T-cell (primary cell): ENCODE measurements at regions not wholly inside any gene's neighbourhood (a gene's known extent, or its start where the extent isn't known, plus 50 kb on each side); places are given as distances from the start of the nearest gene placed in this dataset.

Experiments
- ATAC-seq, 4 experiments: fragments of 200-7000 bp in 3 of 4; fragments of 150-1000 bp in 1 of 4; cut with Tn5 transposase; replicated peaks in 1 of 4; 1 replicate in 3 of 4; 2 replicates in 1 of 4; pipeline ENCODE4 v1.10.0; 2021; ENCODE audit warnings: moderate library complexity in 3 of 4, mild to moderate bottlenecking in 2 of 4, moderate number of reproducible peaks in 1 of 4
- CTCF ChIA-PET, 2 donors: fragments of 300-600 bp; sonication (Branson Sonifier 250); formaldehyde crosslinking; loops; one replicate each; lab custom pipeline; 2022; ENCODE audit warnings: antibody characterized with exemption in 2 of 2; lab: Charles Lee
- POLR2A ChIA-PET, 2 donors: fragments of 300-600 bp; sonication (Branson Sonifier 250); formaldehyde crosslinking; loops; one replicate each; lab custom pipeline; 2022; ENCODE audit warnings: antibody characterized with exemption in 2 of 2; lab: Charles Lee
- DNase-seq, 35 experiments: peaks; one replicate each; pipeline versions ENCODE4 v3.0.0 to v3.0.0-alpha.2; 2013 to 2023
- H3K27ac ChIP-seq: one replicate; pipeline ENCODE4 v1.5.1; 2013; ENCODE audit warnings: low read length
- H3K27me3 ChIP-seq, 2 experiments: replicated peaks in 1 of 2; 1 replicate in 1 of 2; 2 replicates in 1 of 2; pipeline versions ENCODE4 v1.6.1 to v1.7.0; 2013; ENCODE audit warnings: low read length in 1 of 2, mixed read lengths in 1 of 2; ENCODE audit not compliant: control insufficient read depth in 2 of 2, insufficient read depth in 2 of 2; ENCODE audit errors: extremely low read depth in 1 of 2
- H3K36me3 ChIP-seq, 2 donors: 1 replicate in 1 of 2; 2 replicates in 1 of 2; pipeline versions ENCODE4 v1.6.1 to v1.7.0; 2013; ENCODE audit warnings: low read length in 1 of 2; ENCODE audit not compliant: control insufficient read depth in 2 of 2, insufficient read depth in 1 of 2; ENCODE audit errors: extremely low read depth in 1 of 2
- H3K4me1 ChIP-seq, 2 experiments: 1 replicate in 1 of 2; 2 replicates in 1 of 2; pipeline versions ENCODE4 v1.6.1 to v1.7.0; 2013; ENCODE audit warnings: low read length in 2 of 2, mixed read lengths in 1 of 2; ENCODE audit not compliant: insufficient read depth in 2 of 2, control insufficient read depth in 1 of 2; ENCODE audit errors: extremely low read depth in 1 of 2
- H3K4me3 ChIP-seq, 2 donors: 1 replicate in 1 of 2; 2 replicates in 1 of 2; pipeline versions ENCODE4 v1.5.1 to v1.7.0; 2013; ENCODE audit warnings: mild to moderate bottlenecking in 2 of 2, low read length in 1 of 2, moderate library complexity in 1 of 2; ENCODE audit not compliant: control insufficient read depth in 1 of 2; ENCODE audit errors: extremely low read depth in 1 of 2
- H3K9me3 ChIP-seq: 2 replicates; pipeline ENCODE4 v1.7.0; 2013
- H3K27ac Mint-ChIP-seq, 2 donors: one replicate each; pipeline ENCODE4 v1.8.0; 2020 to 2021; ENCODE audit warnings: mild to moderate bottlenecking in 2 of 2, mixed read lengths in 2 of 2
- H3K27me3 Mint-ChIP-seq, 2 donors: one replicate each; pipeline ENCODE4 v1.8.0; 2021 to 2022; ENCODE audit warnings: mixed read lengths in 2 of 2
- H3K36me3 Mint-ChIP-seq: one replicate; pipeline ENCODE4 v1.8.0; 2021; ENCODE audit warnings: mixed read lengths
- H3K4me1 Mint-ChIP-seq, 3 donors: one replicate each; pipeline ENCODE4 v1.8.0; 2020 to 2022; ENCODE audit warnings: mixed read lengths in 3 of 3, mild to moderate bottlenecking in 1 of 3
- H3K4me3 Mint-ChIP-seq, 3 donors: one replicate each; pipeline ENCODE4 v1.8.0; 2020 to 2022; ENCODE audit warnings: mild to moderate bottlenecking in 3 of 3, mixed read lengths in 3 of 3, moderate library complexity in 3 of 3
- H3K9me3 Mint-ChIP-seq, 3 donors: one replicate each; pipeline ENCODE4 v1.8.0; 2020 to 2022; ENCODE audit warnings: mixed read lengths in 3 of 3
- WGBS: methylation state at CpG from one replicate; pipeline ENCODE4 v1.1.5; 2013; ENCODE audit warnings: missing lambda C conversion rate; ENCODE audit not compliant: insufficient coverage; 5-methylcytosine and 5-hydroxymethylcytosine counted together

GRCh38 chr20:52481443-52481842 lies 289.9 kb upstream of the ZFP64 start:
- H3K4me1 Mint-ChIP-seq, result peaks cover 0 to 5% (median 0%) of the 10 kb centered on the region in 3 donors
- H3K36me3 Mint-ChIP-seq, result no peaks in the 10 kb centered on the region
- no peak for DNase-seq

GRCh38 chr20:52476074-52476750 lies 284.6 kb upstream of the ZFP64 start:
- POLR2A ChIA-PET, result interaction anchor here in 1 of 2 donors (0.5 kb wide), 1 partner anchor 71 kb away, joined by 5 read pairs; no protein-coding TSS in a partner anchor
- Histone ChIP-seq H3K27me3 (peaks cover 0 to 2% of the 10 kb centered on the region in 2 experiments), H3K4me1 (no peaks in the 10 kb centered on the region), H3K4me3 (no peak overlapping the region), H3K9me3 (no peaks in the 10 kb centered on the region), H3K36me3 (no peaks in the 10 kb centered on the region), H3K27ac (no peak overlapping the region)
- H3K27ac Mint-ChIP-seq, result no peak overlapping the region
- no peak overlapping the region for H3K4me3 Mint-ChIP-seq
- DNase-seq (no peak), ATAC-seq (no peak)
- no peaks in the 10 kb centered on the region for H3K4me1 Mint-ChIP-seq
- 76% methylated on average over 5 of the region's 9 CpGs for WGBS
- H3K27me3 Mint-ChIP-seq, result no peaks in the 10 kb centered on the region
- peaks cover 0 to 6% (median 3%) of the 10 kb centered on the region in 3 donors for H3K9me3 Mint-ChIP-seq
- H3K36me3 Mint-ChIP-seq, result no peaks in the 10 kb centered on the region
- CTCF ChIA-PET, result interaction anchor here in 1 of 2 donors (0.6 kb wide), 1 partner anchor 19 kb away, joined by 3 read pairs; no protein-coding TSS in a partner anchor

More at GRCh38 chr20:52481443-52481842, 289.9 kb upstream of the ZFP64 start:
- H3K9me3 Mint-ChIP-seq, result peaks cover 0 to 6% (median 3%) of the 10 kb centered on the region in 3 donors
- Histone ChIP-seq H3K27ac (no peak overlapping the region), H3K27me3 (peaks cover 0 to 4% of the 10 kb centered on the region in 2 experiments), H3K4me3 (no peak overlapping the region), H3K9me3 (no peaks in the 10 kb centered on the region), H3K4me1 (no peaks in the 10 kb centered on the region), H3K36me3 (no peaks in the 10 kb centered on the region)
- no peak overlapping the region for H3K27ac Mint-ChIP-seq
- WGBS, result no CpG with 5 or more reads among the region's 3 CpGs
- ChIA-PET POLR2A (no interaction called here), CTCF (no interaction called here)
- no peak overlapping the region for H3K4me3 Mint-ChIP-seq
- no peaks in the 10 kb centered on the region for H3K27me3 Mint-ChIP-seq
- ATAC-seq, result no peak

GRCh38 chr20:52473186-52473585 lies 281.6 kb upstream of the ZFP64 start:
- Mint-ChIP-seq H3K36me3 (no peaks in the 10 kb centered on the region), H3K4me1 (no peaks in the 10 kb centered on the region), H3K27me3 (no peaks in the 10 kb centered on the region), H3K27ac (no peak overlapping the region), H3K4me3 (no peak overlapping the region), H3K9me3 (no peaks in the 10 kb centered on the region)
- no peaks in the 10 kb centered on the region for H3K9me3 ChIP-seq
- peaks cover 0 to 2% of the 10 kb centered on the region in 2 experiments for H3K27me3 ChIP-seq
- no peaks in the 10 kb centered on the region for H3K36me3 ChIP-seq
- no peak overlapping the region for H3K27ac ChIP-seq
- no CpG with 5 or more reads among the region's 3 CpGs for WGBS
- ChIA-PET CTCF (no interaction called here), POLR2A (interaction anchor here in 1 of 2 donors (0.6 kb wide), 1 partner anchor 11 kb away, joined by 4 read pairs; no protein-coding TSS in a partner anchor)
- no peak overlapping the region for H3K4me3 ChIP-seq
- DNase-seq (no peak), ATAC-seq (no peak)
- H3K4me1 ChIP-seq, result no peaks in the 10 kb centered on the region

GRCh38 chr20:52470561-52470960 lies 279.0 kb upstream of the ZFP64 start:
- CTCF ChIA-PET, result no interaction called here
- H3K4me3 ChIP-seq, result no peak overlapping the region
- Mint-ChIP-seq H3K4me3 (no peak overlapping the region), H3K27ac (no peak overlapping the region), H3K4me1 (no peaks in the 10 kb centered on the region), H3K9me3 (no peaks in the 10 kb centered on the region), H3K27me3 (no peaks in the 10 kb centered on the region), H3K36me3 (no peaks in the 10 kb centered on the region)
- DNase-seq (no peak), ATAC-seq (no peak)
- no peaks in the 10 kb centered on the region for H3K4me1 ChIP-seq
- POLR2A ChIA-PET, result no interaction called here
- H3K27ac ChIP-seq, result no peak overlapping the region
- no peaks in the 10 kb centered on the region for H3K27me3 ChIP-seq
- no peaks in the 10 kb centered on the region for H3K9me3 ChIP-seq
- no peaks in the 10 kb centered on the region for H3K36me3 ChIP-seq

GRCh38 chr20:52469128-52469527 lies 277.5 kb upstream of the ZFP64 start:
- ATAC-seq, result no peak
- POLR2A ChIA-PET, result no interaction called here
- Mint-ChIP-seq H3K9me3 (peaks cover 0 to 6% (median 0%) of the 10 kb centered on the region in 3 donors), H3K4me1 (no peaks in the 10 kb centered on the region), H3K27me3 (no peaks in the 10 kb centered on the region), H3K36me3 (no peaks in the 10 kb centered on the region), H3K27ac (no peak overlapping the region), H3K4me3 (no peak overlapping the region)
- H3K27ac ChIP-seq, result no peak overlapping the region
- no peaks in the 10 kb centered on the region for H3K36me3 ChIP-seq
- no peaks in the 10 kb centered on the region for H3K9me3 ChIP-seq
- no peak overlapping the region for H3K4me3 ChIP-seq
- H3K4me1 ChIP-seq, result no peaks in the 10 kb centered on the region
- no peak for DNase-seq
- peaks cover 0 to 8% of the 10 kb centered on the region in 2 experiments for H3K27me3 ChIP-seq
- CTCF ChIA-PET, result no interaction called here
- whole genome bisulfite sequencing, result 90% methylated on average over 4 of the region's 9 CpGs

- no peak for ATAC-seq
- H3K27ac Mint-ChIP-seq, result no peak overlapping the region
- Histone ChIP-seq H3K9me3 (no peaks in the 10 kb centered on the region), H3K27ac (no peak overlapping the region), H3K4me3 (no peak overlapping the region), H3K4me1 (no peaks in the 10 kb centered on the region), H3K36me3 (no peaks in the 10 kb centered on the region), H3K27me3 (peaks cover 0 to 8% of the 10 kb centered on the region in 2 experiments)
- no peak for DNase-seq
- peaks cover 0 to 6% (median 0%) of the 10 kb centered on the region in 3 donors for H3K9me3 Mint-ChIP-seq
- CTCF ChIA-PET, result interaction anchor here in 1 of 2 donors (1.2 kb wide), 1 partner anchor 100 kb away, joined by 3 read pairs; no protein-coding TSS in a partner anchor
- H3K4me3 Mint-ChIP-seq, result no peak overlapping the region
- H3K4me1 Mint-ChIP-seq, result no peaks in the 10 kb centered on the region
- WGBS, result 69% methylated on average over 3 of the region's 6 CpGs
- H3K27me3 Mint-ChIP-seq, result peaks cover 6 to 10% of the 10 kb centered on the region in 2 donors
- no peaks in the 10 kb centered on the region for H3K36me3 Mint-ChIP-seq
- POLR2A ChIA-PET, result no interaction called here
These were observed 274.4 kb upstream of the ZFP64 start for GRCh38 chr20:52465991-52466390.
